ENCODE measurements at regions not wholly inside any gene's neighbourhood (a gene's known extent, or its start where the extent isn't known, plus 50 kb on each side); places are given as distances from the start of the nearest gene placed in this dataset.
"Not testable (repeated sequence)": the region's sequence is repeated elsewhere in the genome, so short reads cannot be mapped to it uniquely, and the experiment has no call there.

DNA sequence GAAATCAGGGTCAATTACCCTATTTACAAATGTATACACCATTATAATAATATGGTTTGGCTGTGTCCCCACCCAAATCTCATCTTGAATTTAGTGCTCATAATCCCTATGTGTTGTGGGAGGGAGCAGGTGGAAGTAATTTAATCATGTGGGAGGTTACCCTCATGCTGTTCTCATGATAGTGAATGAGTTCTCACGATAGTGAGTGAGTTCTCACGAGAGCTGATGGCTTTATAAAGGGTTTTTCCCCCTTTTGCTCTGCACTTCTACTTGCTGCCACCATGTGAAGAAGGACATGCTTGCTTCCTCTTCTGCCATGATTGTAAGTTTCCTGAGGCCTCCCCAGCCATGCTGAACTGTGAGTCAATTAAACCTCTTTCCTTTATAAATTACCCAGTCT, 426.2 kb downstream of the AGTPBP1 start:
- TF ChIP-seq POLR2AphosphoS5, POLR2A (IDR thresholded peaks at IDR 0.05): not testable (repeated sequence)
- TF ChIP-seq, protein P1, sequence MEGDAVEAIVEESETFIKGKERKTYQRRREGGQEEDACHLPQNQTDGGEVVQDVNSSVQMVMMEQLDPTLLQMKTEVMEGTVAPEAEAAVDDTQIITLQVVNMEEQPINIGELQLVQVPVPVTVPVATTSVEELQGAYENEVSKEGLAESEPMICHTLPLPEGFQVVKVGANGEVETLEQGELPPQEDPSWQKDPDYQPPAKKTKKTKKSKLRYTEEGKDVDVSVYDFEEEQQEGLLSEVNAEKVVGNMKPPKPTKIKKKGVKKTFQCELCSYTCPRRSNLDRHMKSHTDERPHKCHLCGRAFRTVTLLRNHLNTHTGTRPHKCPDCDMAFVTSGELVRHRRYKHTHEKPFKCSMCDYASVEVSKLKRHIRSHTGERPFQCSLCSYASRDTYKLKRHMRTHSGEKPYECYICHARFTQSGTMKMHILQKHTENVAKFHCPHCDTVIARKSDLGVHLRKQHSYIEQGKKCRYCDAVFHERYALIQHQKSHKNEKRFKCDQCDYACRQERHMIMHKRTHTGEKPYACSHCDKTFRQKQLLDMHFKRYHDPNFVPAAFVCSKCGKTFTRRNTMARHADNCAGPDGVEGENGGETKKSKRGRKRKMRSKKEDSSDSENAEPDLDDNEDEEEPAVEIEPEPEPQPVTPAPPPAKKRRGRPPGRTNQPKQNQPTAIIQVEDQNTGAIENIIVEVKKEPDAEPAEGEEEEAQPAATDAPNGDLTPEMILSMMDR (IDR thresholded peaks at IDR 0.05 in 8 of 11, conservative IDR thresholded peaks at IDR 0.05 in 3 of 11), result not testable (repeated sequence)

All from spleen (tissue), 7 donors.